Bronchial epithelial cell (primary cell): ENCODE measurements at regions not wholly inside any gene's neighbourhood (a gene's known extent, or its start where the extent isn't known, plus 50 kb on each side); places are given as distances from the start of the nearest gene placed in this dataset.

Experiments used
- DNase-seq: peaks from one replicate; pipeline ENCODE4 v3.0.0-alpha.2; 2010; ENCODE audit warnings: low read depth
- FAIRE-seq: peaks from 2 replicates; lab custom pipeline; 2011; peaks lifted over from hg19 to GRCh38; lab: Jason Lieb, UNC
- H3K27me3 ChIP-seq: 2 replicates; pipeline ENCODE4 v1.5.1; 2011; ENCODE audit warnings: low read length; ENCODE audit not compliant: control insufficient read depth, insufficient read depth
- H3K36me3 ChIP-seq: 2 replicates; pipeline ENCODE4 v1.5.1; 2011; ENCODE audit warnings: low read length; ENCODE audit not compliant: control insufficient read depth, insufficient read depth
- H3K4me3 ChIP-seq: 2 replicates; pipeline ENCODE4 v1.5.1; 2011; ENCODE audit warnings: mild to moderate bottlenecking, low read depth, low read length, control low read depth
- CTCF ChIP-seq: IDR thresholded peaks from 2 replicates; pipeline ENCODE4 v1.5.1; 2011; ENCODE audit warnings: mild to moderate bottlenecking, moderate library complexity, low read length, control low read depth, inconsistent platforms; ENCODE audit not compliant: insufficient read depth, severe bottlenecking

- TF ChIP-seq CTCF = no peak
- Histone ChIP-seq H3K36me3 (no peaks in the 10 kb centered on the region), H3K4me3 (no peak overlapping the region), H3K27me3 (no peaks in the 10 kb centered on the region)
- DNase-seq (no peak), FAIRE-seq (no peak)
Observed at GRCh38 chr7:52413051-52413450, 622.4 kb upstream of the POM121L12 start.

GRCh38 chr7:52410032-52410431 is 625.4 kb upstream of the POM121L12 start:
- H3K4me3 ChIP-seq = no peak overlapping the region
- TF ChIP-seq CTCF = no peak
- peak; percentile 12 for DNase-seq
- no peaks in the 10 kb centered on the region for H3K36me3 ChIP-seq
- no peak for FAIRE-seq
- H3K27me3 ChIP-seq = no peaks in the 10 kb centered on the region

GRCh38 chr7:52406808-52407207 is 628.6 kb upstream of the POM121L12 start:
- H3K36me3 ChIP-seq = no peaks in the 10 kb centered on the region
- H3K4me3 ChIP-seq = no peak overlapping the region
- H3K27me3 ChIP-seq = no peaks in the 10 kb centered on the region
- FAIRE-seq (no peak), DNase-seq (no peak)
- TF ChIP-seq CTCF = no peak

- no peak for TF ChIP-seq CTCF
- FAIRE-seq (no peak), DNase-seq (no peak)
- no peaks in the 10 kb centered on the region for H3K27me3 ChIP-seq
- H3K4me3 ChIP-seq = no peak overlapping the region
- no peaks in the 10 kb centered on the region for H3K36me3 ChIP-seq
Observed at GRCh38 chr7:52382731-52383130, 652.7 kb upstream of the POM121L12 start.

- no peak for TF ChIP-seq CTCF
- no peaks in the 10 kb centered on the region for H3K27me3 ChIP-seq
- no peak for FAIRE-seq
- H3K36me3 ChIP-seq = no peaks in the 10 kb centered on the region
- no peak overlapping the region for H3K4me3 ChIP-seq
- no peak for DNase-seq
Observed at GRCh38 chr7:52369922-52370321, 665.5 kb upstream of the POM121L12 start.

GRCh38 chr7:52365349-52365748 is 670.1 kb upstream of the POM121L12 start:
- no peak for FAIRE-seq
- TF ChIP-seq CTCF = no peak

More at GRCh38 chr7:52365349-52365748, 670.1 kb upstream of the POM121L12 start:
- DNase-seq = no peak
- Histone ChIP-seq H3K27me3 (no peaks in the 10 kb centered on the region), H3K4me3 (no peak overlapping the region), H3K36me3 (no peaks in the 10 kb centered on the region)
